ENCODE measurements at regions not wholly inside any gene's neighbourhood (a gene's known extent, or its start where the extent isn't known, plus 50 kb on each side); places are given as distances from the start of the nearest gene placed in this dataset.

GRCh38 chr16:73347500-73348375, 299.8 kb upstream of the ZFHX3 start:
- Histone ChIP-seq H3K27ac (ENCODE audit: low read depth, low read length) (no peak overlapping the region), H3K4me1 (ENCODE audit: insufficient read depth, low read length) (0 out of 2 replicates have a peak, but pooled peaks cover 7% of the 10 kb centered on the region), H3K9ac (ENCODE audit: low read depth, low read length) (no peak overlapping the region), H3K27me3 (ENCODE audit: insufficient read depth, low read length) (no peaks in the 10 kb centered on the region), H3K9me3 (ENCODE audit: insufficient read depth, low read depth, low read length) (no peaks in the 10 kb centered on the region), H3K36me3 (ENCODE audit: insufficient read depth, low read length) (no peaks in the 10 kb centered on the region), H3K4me3 (ENCODE audit: low read length) (no peak overlapping the region)
- 96% methylated on average over 7 of the region's 7 CpGs for WGBS

DNA sequence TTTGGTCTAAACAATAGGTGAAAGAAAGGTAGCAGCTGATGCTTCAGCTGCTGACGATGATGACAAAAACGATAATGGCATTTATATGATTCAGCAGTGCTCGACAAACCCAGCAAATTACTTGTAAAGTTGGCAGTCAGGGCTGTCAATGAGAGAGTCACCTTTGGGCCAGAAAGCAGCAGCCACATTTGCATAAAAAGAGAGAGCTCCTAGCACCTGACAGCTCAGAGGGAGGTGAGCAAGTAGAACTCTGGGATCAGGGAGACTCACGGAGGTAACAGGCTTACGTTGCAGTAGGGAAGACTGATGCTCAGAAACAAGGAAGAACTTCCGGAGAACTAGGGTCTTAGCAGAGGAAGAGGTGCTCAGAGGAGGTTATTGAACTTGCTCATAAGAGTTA, 291.9 kb upstream of the ZFHX3 start:
- WGBS = 75% methylated on average over 6 of the region's 6 CpGs

DNA sequence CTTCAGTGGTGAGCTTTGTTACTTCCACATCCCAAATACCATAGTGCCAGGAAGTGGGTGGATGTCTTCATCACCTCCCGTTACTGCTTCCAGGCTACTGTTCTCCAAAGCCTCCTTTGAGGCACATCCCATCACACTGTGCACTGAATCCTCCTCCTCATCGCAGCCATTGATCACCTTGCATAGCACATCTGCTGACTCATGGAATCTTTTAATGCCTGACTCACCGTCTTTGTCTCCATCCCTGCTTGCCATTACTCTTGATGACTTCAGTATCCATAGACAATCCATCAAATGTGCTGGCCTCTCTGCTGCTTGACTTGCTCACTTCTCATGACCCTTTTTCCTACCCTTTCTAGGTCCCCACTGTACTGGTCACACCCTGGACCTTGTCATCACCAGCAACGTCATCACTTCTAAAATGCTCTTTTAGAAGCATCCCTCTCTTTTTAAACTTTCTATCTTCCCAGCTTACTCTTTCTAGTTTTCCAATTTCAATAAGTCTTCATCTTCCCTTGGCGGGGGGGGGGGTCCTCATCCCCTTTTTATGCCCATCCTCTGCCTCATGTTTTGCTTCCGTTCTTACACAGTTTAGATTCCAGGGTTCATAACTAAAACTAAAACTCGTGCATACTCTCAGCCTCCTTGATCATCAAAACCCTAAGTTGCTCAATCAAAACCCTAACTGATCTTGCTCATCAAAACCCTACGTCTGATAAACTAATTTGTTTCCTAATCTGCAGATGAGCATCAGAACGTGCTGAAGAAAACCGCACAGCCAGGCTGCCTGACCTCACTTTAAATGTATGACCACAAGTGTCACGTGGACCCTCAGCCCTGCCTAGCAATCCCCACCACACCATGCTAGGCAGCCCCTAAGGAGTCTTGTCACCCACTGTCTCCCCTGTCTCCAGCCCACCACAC, 289.7 kb upstream of the ZFHX3 start:
- Histone ChIP-seq H3K36me3 (ENCODE audit: insufficient read depth, low read length) (no peaks in the 10 kb centered on the region), H3K9ac (ENCODE audit: low read depth, low read length) (no peak overlapping the region), H3K9me3 (ENCODE audit: insufficient read depth, low read depth, low read length) (no peaks in the 10 kb centered on the region), H3K4me3 (ENCODE audit: low read length) (no peak overlapping the region), H3K27me3 (ENCODE audit: insufficient read depth, low read length) (peaks cover 23% of the 10 kb centered on the region), H3K27ac (ENCODE audit: low read depth, low read length) (no peak overlapping the region), H3K4me1 (ENCODE audit: insufficient read depth, low read length) (peaks cover 27% of the 10 kb centered on the region)
- 85% methylated on average over 11 of the region's 11 CpGs for whole genome bisulfite sequencing

More for the DNA sequence above, 291.9 kb upstream of the ZFHX3 start:
- H3K4me1 ChIP-seq (ENCODE audit: insufficient read depth, low read length) = peaks cover 18% of the 10 kb centered on the region
- no peak overlapping the region for H3K4me3 ChIP-seq (ENCODE audit: low read length)
- H3K27ac ChIP-seq (ENCODE audit: low read depth, low read length) = no peak overlapping the region
- no peak overlapping the region for H3K9ac ChIP-seq (ENCODE audit: low read depth, low read length)
- peaks cover 15% of the 10 kb centered on the region for H3K27me3 ChIP-seq (ENCODE audit: insufficient read depth, low read length)
- no peaks in the 10 kb centered on the region for H3K9me3 ChIP-seq (ENCODE audit: insufficient read depth, low read depth, low read length)
- H3K36me3 ChIP-seq (ENCODE audit: insufficient read depth, low read length) = no peaks in the 10 kb centered on the region

DNA sequence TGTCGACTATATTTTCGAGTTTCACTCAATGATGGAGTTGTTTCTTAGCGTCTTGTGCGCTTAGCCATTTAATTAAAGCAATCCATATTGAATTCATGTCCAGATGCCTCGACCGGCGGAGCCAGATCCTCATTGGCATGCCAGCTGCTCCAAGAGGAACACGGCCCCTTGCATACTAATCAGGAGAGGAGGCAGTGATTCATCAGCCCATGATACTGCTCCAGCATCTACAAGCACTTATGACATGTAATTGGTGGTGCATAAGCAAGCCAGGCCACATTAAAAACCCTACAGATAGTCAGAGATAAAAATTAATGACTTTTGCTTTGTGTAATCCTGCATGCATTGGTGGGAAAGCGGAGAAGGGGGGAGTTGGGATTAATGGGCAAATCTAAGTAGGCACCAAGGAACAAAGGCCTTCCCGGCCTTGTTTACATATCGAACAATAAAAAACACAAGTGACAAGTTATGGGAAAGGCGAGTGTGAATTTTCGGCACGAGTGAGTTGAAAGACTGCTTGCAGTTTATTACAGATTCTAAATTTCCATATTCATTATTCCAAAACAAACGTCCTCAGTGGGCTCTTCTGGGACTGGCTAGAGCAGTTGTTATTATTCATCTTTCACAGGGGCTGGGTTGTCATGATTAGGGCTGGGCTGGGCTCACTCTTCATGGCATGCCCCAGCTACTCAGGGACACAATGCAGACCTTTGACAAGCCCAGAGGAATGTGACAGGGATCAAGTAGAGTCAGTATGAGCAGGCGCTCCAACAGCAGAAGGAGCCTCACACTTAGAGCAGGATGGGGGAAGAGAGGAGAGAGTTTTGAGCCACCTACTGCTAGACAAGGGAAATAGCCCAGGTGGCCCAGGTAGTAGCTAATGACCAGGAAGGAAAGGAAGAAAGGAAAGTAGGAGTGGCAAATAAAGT, 281.7 kb upstream of the ZFHX3 start:
- Histone ChIP-seq H3K36me3 (ENCODE audit: insufficient read depth, low read length) (no peaks in the 10 kb centered on the region), H3K4me1 (ENCODE audit: insufficient read depth, low read length) (peaks cover 7% of the 10 kb centered on the region), H3K9me3 (ENCODE audit: insufficient read depth, low read depth, low read length) (no peaks in the 10 kb centered on the region), H3K27ac (ENCODE audit: low read depth, low read length) (no peak overlapping the region), H3K9ac (ENCODE audit: low read depth, low read length) (no peak overlapping the region), H3K4me3 (ENCODE audit: low read length) (no peak overlapping the region), H3K27me3 (ENCODE audit: insufficient read depth, low read length) (peaks cover 7% of the 10 kb centered on the region; the same call in 1 of the 2 replicates)
- WGBS = 84% methylated on average over 16 of the region's 16 CpGs

- Histone ChIP-seq H3K27me3 (ENCODE audit: insufficient read depth, low read length) (no peaks in the 10 kb centered on the region), H3K36me3 (ENCODE audit: insufficient read depth, low read length) (no peaks in the 10 kb centered on the region), H3K9ac (ENCODE audit: low read depth, low read length) (no peak overlapping the region), H3K4me1 (ENCODE audit: insufficient read depth, low read length) (no peaks in the 10 kb centered on the region), H3K9me3 (ENCODE audit: insufficient read depth, low read depth, low read length) (no peaks in the 10 kb centered on the region), H3K4me3 (ENCODE audit: low read length) (no peak overlapping the region), H3K27ac (ENCODE audit: low read depth, low read length) (no peak overlapping the region)
- WGBS = 84% methylated on average over 5 of the region's 5 CpGs
These were observed 279.0 kb upstream of the ZFHX3 start for GRCh38 chr16:73326770-73327470.

DNA sequence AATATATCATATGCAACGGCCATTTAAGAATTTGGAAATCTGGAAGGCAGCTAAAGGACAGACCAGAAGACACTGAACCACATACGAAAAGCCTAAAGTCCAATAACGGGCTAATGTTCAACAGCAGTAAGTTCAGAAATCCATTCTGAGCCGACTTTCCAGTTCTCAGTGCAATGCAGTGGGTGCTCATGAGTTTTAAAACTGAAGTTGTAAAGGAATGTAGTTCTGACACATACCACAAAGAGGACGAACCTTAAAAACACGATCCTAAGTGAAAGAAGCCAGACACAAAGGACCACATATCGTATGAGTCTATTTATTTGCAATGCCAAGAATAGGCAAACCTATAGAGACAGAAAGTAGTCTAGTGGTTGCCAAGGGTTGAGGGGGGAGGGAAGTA, 278.3 kb upstream of the ZFHX3 start:
- Histone ChIP-seq H3K4me3 (ENCODE audit: low read length) (no peak overlapping the region), H3K9ac (ENCODE audit: low read depth, low read length) (no peak overlapping the region), H3K27me3 (ENCODE audit: insufficient read depth, low read length) (no peaks in the 10 kb centered on the region), H3K36me3 (ENCODE audit: insufficient read depth, low read length) (no peaks in the 10 kb centered on the region), H3K9me3 (ENCODE audit: insufficient read depth, low read depth, low read length) (no peaks in the 10 kb centered on the region), H3K27ac (ENCODE audit: low read depth, low read length) (no peak overlapping the region), H3K4me1 (ENCODE audit: insufficient read depth, low read length) (no peaks in the 10 kb centered on the region)
- 94% methylated on average over 7 of the region's 7 CpGs for WGBS

GRCh38 chr16:73323880-73324279, 276.0 kb upstream of the ZFHX3 start:
- H3K9ac ChIP-seq (ENCODE audit: low read depth, low read length) = no peak overlapping the region
- no peaks in the 10 kb centered on the region for H3K36me3 ChIP-seq (ENCODE audit: insufficient read depth, low read length)
- no peaks in the 10 kb centered on the region for H3K4me1 ChIP-seq (ENCODE audit: insufficient read depth, low read length)
- H3K9me3 ChIP-seq (ENCODE audit: insufficient read depth, low read depth, low read length) = no peaks in the 10 kb centered on the region
- H3K27ac ChIP-seq (ENCODE audit: low read depth, low read length) = no peak overlapping the region
- H3K4me3 ChIP-seq (ENCODE audit: low read length) = no peak overlapping the region
- no peaks in the 10 kb centered on the region for H3K27me3 ChIP-seq (ENCODE audit: insufficient read depth, low read length)
- 79% methylated on average over 1 of the region's 1 CpG for WGBS

DNA sequence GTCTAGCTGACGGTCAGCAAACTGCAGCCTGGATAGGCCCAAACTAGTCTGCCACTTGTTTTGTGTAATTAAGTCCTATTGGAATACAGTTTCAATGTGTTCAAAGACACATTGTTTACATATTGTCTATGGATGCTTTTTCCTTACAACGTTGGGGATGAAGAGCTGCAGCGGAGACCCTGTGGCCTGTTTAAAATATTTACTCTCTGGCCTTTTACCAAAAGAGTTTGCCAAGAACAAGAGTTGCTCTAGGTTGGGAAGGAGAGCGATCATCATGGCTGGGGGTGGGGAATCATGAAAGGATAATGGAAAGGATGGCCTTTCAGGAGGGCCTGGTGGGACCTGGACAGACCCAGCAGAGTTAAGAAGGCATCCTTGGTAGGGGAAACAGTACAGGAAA, 274.9 kb upstream of the ZFHX3 start:
- Histone ChIP-seq H3K27ac (ENCODE audit: low read depth, low read length) (no peak overlapping the region), H3K27me3 (ENCODE audit: insufficient read depth, low read length) (no peaks in the 10 kb centered on the region), H3K36me3 (ENCODE audit: insufficient read depth, low read length) (no peaks in the 10 kb centered on the region), H3K4me3 (ENCODE audit: low read length) (no peak overlapping the region), H3K4me1 (ENCODE audit: insufficient read depth, low read length) (no peaks in the 10 kb centered on the region), H3K9me3 (ENCODE audit: insufficient read depth, low read depth, low read length) (no peaks in the 10 kb centered on the region), H3K9ac (ENCODE audit: low read depth, low read length) (no peak overlapping the region)
- 97% methylated on average over 4 of the region's 4 CpGs for WGBS

- Histone ChIP-seq H3K4me1 (ENCODE audit: insufficient read depth, low read length) (no peaks in the 10 kb centered on the region), H3K27ac (ENCODE audit: low read depth, low read length) (no peak overlapping the region), H3K27me3 (ENCODE audit: insufficient read depth, low read length) (no peaks in the 10 kb centered on the region), H3K36me3 (ENCODE audit: insufficient read depth, low read length) (no peaks in the 10 kb centered on the region), H3K9me3 (ENCODE audit: insufficient read depth, low read depth, low read length) (no peaks in the 10 kb centered on the region), H3K9ac (ENCODE audit: low read depth, low read length) (no peak overlapping the region), H3K4me3 (ENCODE audit: low read length) (no peak overlapping the region)
- 85% methylated on average over 8 of the region's 8 CpGs for WGBS
These were observed 273.9 kb upstream of the ZFHX3 start for GRCh38 chr16:73321853-73322252.

DNA sequence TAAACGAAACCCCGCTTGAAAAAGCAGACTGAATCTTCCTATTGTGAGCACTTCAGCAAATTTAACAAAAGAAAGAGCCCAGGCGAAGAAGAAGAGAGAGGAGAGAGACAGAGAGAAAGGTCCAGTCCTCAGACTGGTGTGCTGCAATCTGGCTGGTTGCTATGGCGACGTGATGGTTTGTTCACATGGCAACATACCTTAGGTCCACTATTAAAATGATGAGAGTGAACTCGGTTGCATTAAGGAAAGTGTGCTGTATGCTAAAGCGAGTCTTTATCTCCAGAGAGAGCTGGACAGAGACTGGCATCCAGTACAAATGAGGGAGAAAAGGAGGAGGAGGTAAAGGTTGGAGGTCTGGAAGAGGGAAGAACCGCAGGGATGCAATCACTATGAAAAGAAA, 271.8 kb upstream of the ZFHX3 start:
- Histone ChIP-seq H3K27ac (ENCODE audit: low read depth, low read length) (no peak overlapping the region), H3K36me3 (ENCODE audit: insufficient read depth, low read length) (no peaks in the 10 kb centered on the region), H3K9me3 (ENCODE audit: insufficient read depth, low read depth, low read length) (no peaks in the 10 kb centered on the region), H3K27me3 (ENCODE audit: insufficient read depth, low read length) (no peaks in the 10 kb centered on the region), H3K4me3 (ENCODE audit: low read length) (no peak overlapping the region), H3K4me1 (ENCODE audit: insufficient read depth, low read length) (no peaks in the 10 kb centered on the region), H3K9ac (ENCODE audit: low read depth, low read length) (no peak overlapping the region)
- 88% methylated on average over 8 of the region's 8 CpGs for WGBS
